Activated B cell treated with CpG ODN at 0.5 μM for 24 hours (primary cell): ENCODE measurements at regions not wholly inside any gene's neighbourhood (a gene's known extent, or its start where the extent isn't known, plus 50 kb on each side); places are given as distances from the start of the nearest gene placed in this dataset.

ENCODE experiments used
- ATAC-seq: fragments of 200-7000 bp; cut with Tn5 transposase; one replicate; pipeline ENCODE4 v1.10.0; 2021; ENCODE audit warnings: low read depth, mild to moderate bottlenecking, moderate library complexity
- CTCF ChIA-PET: fragments of 350-600 bp; sonication (Branson Sonifier 250); formaldehyde crosslinking; loops from one replicate; lab custom pipeline; 2021; ENCODE audit warnings: antibody characterized with exemption; lab: Charles Lee
- POLR2A ChIA-PET: fragments of 350-600 bp; sonication (Branson Sonifier 250); formaldehyde crosslinking; loops from one replicate; lab custom pipeline; 2021; ENCODE audit warnings: antibody characterized with exemption; lab: Charles Lee
- DNase-seq: peaks from one replicate; pipeline ENCODE4 v3.0.0; 2022
- H3K27ac Mint-ChIP-seq: one replicate; pipeline ENCODE4 v1.8.0; 2020; ENCODE audit warnings: mixed read lengths
- H3K27me3 Mint-ChIP-seq: one replicate; pipeline ENCODE4 v1.8.0; 2021; ENCODE audit warnings: mixed read lengths
- H3K36me3 Mint-ChIP-seq: one replicate; pipeline ENCODE4 v1.8.0; 2021; ENCODE audit warnings: low read depth, mixed read lengths
- H3K4me1 Mint-ChIP-seq: one replicate; pipeline ENCODE4 v1.8.0; 2021; ENCODE audit warnings: mixed read lengths
- H3K4me3 Mint-ChIP-seq: one replicate; pipeline ENCODE4 v1.8.0; 2020; ENCODE audit warnings: mild to moderate bottlenecking, mixed read lengths
- H3K9me3 Mint-ChIP-seq: one replicate; pipeline ENCODE4 v1.8.0; 2020; ENCODE audit warnings: mixed read lengths
- intact Hi-C: fragments of 100-400 bp; cut with micrococcal nuclease; formaldehyde crosslinking; loops from one replicate; pipeline ENCODE4 v1.15.1; 2024
- TF ChIP-seq, protein P1 (sequence below): fragments of 200-600 bp; IDR thresholded peaks from one replicate; pipeline ENCODE4 v1.8.0; 2022; ENCODE audit warnings: antibody characterized with exemption, mild to moderate bottlenecking

DNA sequence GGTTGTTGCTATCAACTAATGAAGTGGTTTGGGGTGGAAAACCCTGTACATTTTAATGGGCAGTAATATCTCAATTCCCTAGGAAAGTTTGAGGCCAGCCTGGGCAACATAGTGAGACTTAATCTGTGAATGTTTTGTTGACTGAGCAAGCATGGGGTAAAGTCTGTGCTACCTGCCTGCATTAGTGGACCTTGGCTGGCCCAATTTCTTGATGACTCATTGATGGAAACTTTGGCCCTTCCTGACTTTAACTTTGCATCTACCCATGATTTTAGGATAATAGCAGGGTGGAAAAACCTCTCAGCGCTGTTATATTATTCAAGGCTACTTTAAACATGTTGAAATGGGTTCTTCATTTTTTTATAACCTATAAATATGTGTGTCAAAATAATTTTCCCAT is 389.4 kb upstream of the RORB start:
- TF ChIP-seq, protein P1, sequence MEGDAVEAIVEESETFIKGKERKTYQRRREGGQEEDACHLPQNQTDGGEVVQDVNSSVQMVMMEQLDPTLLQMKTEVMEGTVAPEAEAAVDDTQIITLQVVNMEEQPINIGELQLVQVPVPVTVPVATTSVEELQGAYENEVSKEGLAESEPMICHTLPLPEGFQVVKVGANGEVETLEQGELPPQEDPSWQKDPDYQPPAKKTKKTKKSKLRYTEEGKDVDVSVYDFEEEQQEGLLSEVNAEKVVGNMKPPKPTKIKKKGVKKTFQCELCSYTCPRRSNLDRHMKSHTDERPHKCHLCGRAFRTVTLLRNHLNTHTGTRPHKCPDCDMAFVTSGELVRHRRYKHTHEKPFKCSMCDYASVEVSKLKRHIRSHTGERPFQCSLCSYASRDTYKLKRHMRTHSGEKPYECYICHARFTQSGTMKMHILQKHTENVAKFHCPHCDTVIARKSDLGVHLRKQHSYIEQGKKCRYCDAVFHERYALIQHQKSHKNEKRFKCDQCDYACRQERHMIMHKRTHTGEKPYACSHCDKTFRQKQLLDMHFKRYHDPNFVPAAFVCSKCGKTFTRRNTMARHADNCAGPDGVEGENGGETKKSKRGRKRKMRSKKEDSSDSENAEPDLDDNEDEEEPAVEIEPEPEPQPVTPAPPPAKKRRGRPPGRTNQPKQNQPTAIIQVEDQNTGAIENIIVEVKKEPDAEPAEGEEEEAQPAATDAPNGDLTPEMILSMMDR, result no peak
- DNase-seq (no peak), ATAC-seq (no peak)
- Mint-ChIP-seq H3K27me3 (no peaks in the 10 kb centered on the region), H3K36me3 (no peaks in the 10 kb centered on the region), H3K27ac (no peak overlapping the region), H3K4me3 (no peak overlapping the region), H3K4me1 (no peaks in the 10 kb centered on the region), H3K9me3 (peaks cover 4% of the 10 kb centered on the region)
- ChIA-PET CTCF (no interaction called here), POLR2A (no interaction called here)
- intact Hi-C loops, result no loop called here

DNA sequence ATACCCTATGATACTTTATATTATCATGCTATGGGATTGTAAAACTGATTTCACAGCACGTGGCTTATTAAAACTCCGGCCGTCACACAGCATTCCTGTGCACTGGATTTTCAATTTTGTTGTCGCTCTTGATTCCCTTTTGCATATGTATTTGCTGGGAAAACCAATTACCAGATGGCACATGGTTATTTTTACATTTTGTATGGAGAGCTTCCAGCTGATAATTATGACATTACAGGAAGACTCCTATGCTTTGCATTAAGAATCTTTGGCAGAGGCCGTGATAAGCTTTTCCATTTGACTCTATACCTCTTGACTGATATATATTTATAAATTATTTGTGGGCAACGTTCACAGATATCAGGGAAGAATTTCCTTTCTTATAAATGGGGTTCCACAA is 381.2 kb upstream of the RORB start:
- ChIA-PET CTCF (no interaction called here), POLR2A (no interaction called here)
- Mint-ChIP-seq H3K27me3 (no peaks in the 10 kb centered on the region), H3K4me3 (no peak overlapping the region), H3K27ac (no peak overlapping the region), H3K36me3 (no peaks in the 10 kb centered on the region), H3K4me1 (no peaks in the 10 kb centered on the region), H3K9me3 (peaks cover 3% of the 10 kb centered on the region)
- TF ChIP-seq, protein P1, result no peak
- ATAC-seq (no peak), DNase-seq (no peak)
- intact Hi-C loops, result no loop called here

DNA sequence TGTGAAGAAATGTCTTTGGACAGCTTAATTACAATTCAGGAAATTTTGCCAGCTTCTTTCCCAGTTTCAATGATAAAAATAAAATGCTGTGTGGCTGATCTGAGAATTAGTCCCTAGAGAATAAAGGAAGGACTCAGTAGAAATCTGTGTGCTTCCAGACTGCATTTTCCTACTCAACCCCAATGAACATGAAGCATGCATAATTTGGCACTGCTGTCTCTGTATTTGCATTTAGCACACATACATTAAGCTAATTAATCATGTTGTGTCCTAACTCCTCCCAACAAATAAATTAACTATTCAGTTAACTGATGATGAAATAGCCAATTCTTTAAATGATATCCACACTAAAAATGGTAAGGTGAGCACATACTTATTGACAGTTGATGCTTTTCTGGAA is 380.0 kb upstream of the RORB start:
- no peak for ATAC-seq
- POLR2A ChIA-PET, result no interaction called here
- DNase-seq, result no peak
- TF ChIP-seq, protein P1, result no peak
- CTCF ChIA-PET, result no interaction called here
- no peaks in the 10 kb centered on the region for H3K36me3 Mint-ChIP-seq
- no peaks in the 10 kb centered on the region for H3K27me3 Mint-ChIP-seq
- intact Hi-C loops, result no loop called here
- peaks cover 3% of the 10 kb centered on the region for H3K9me3 Mint-ChIP-seq
- H3K27ac Mint-ChIP-seq, result no peak overlapping the region
- H3K4me1 Mint-ChIP-seq, result no peaks in the 10 kb centered on the region
- no peak overlapping the region for H3K4me3 Mint-ChIP-seq

DNA sequence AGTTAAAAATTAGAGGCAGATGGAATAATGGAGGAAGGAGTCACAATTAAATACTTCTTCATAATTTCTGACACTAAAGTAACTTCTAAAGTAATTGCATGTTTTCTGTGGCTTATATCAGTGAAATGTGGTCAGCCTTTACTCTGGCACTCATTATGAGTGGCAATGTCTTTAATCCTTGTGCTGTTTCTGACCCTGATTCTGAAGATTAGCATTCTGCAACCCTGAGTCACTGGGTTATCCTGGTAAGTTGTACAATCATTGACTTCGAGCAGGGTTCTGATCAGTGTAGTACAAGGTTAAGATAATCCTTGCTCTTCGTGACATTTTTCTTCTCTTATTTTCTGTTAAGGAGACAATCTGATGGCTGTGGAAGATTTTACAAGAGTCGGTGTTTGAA is 379.4 kb upstream of the RORB start:
- Mint-ChIP-seq H3K36me3 (no peaks in the 10 kb centered on the region), H3K4me1 (no peaks in the 10 kb centered on the region), H3K4me3 (no peak overlapping the region), H3K27ac (no peak overlapping the region), H3K9me3 (peaks cover 3% of the 10 kb centered on the region), H3K27me3 (no peaks in the 10 kb centered on the region)
- intact Hi-C loops, result no loop called here
- POLR2A ChIA-PET, result no interaction called here
- TF ChIP-seq, protein P1, result no peak
- ATAC-seq, result no peak
- CTCF ChIA-PET, result no interaction called here
- DNase-seq, result no peak

DNA sequence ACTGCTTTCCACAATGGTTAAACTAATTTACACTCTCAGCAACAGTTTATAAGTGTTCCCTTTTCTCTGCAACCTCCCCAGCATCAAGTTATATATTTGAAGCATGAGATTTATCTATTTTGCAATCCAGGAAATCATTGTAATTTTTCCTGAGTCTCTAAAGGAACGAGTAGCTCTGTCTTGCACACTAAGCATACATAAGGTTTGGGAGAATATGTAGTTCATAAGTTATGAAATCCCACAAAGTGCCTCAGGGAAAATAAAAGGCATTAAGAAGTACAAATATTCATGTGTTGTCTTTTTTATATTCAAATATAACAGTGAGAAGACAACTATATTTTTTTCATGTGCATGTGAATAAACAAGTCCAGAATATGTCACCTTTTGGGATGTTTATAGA is 377.1 kb upstream of the RORB start:
- POLR2A ChIA-PET, result no interaction called here
- CTCF ChIA-PET, result no interaction called here
- DNase-seq (no peak), ATAC-seq (no peak)
- H3K36me3 Mint-ChIP-seq, result no peaks in the 10 kb centered on the region
- TF ChIP-seq, protein P1, result no peak
- no peaks in the 10 kb centered on the region for H3K4me1 Mint-ChIP-seq
- H3K9me3 Mint-ChIP-seq, result peaks cover 3% of the 10 kb centered on the region
- no peaks in the 10 kb centered on the region for H3K27me3 Mint-ChIP-seq
- H3K27ac Mint-ChIP-seq, result no peak overlapping the region
- intact Hi-C loops, result no loop called here
- no peak overlapping the region for H3K4me3 Mint-ChIP-seq
